GM12878 (cell line): ENCODE measurements at regions not wholly inside any gene's neighbourhood (a gene's known extent, or its start where the extent isn't known, plus 50 kb on each side); places are given as distances from the start of the nearest gene placed in this dataset.
"Not testable (repeated sequence)": the region's sequence is repeated elsewhere in the genome, so short reads cannot be mapped to it uniquely, and the experiment has no call there.

ENCODE experiments used
- ATAC-seq: fragments of 200-7000 bp; cut with Tn5 transposase; 3 replicates; pipeline ENCODE4 v1.9.1; 2020; ENCODE audit warnings: mild to moderate bottlenecking, moderate library complexity
- BruUV-seq: library from RNA; stranded (reverse); fragments of 400-500 nt; replicated peaks from 2 replicates; lab custom pipeline; 2021; lab: Mats Ljungman, UMichigan
- CTCF ChIA-PET: fragments of 300-600 bp; sonication (Branson Sonifier 250); formaldehyde crosslinking; extraction: SDS; loops from one replicate; lab custom pipeline; 2021; ENCODE audit warnings: inconsistent platforms; lab: Yijun Ruan, JAX
- POLR2A ChIA-PET: fragments of 350-600 bp; formaldehyde crosslinking; extraction: SDS; loops from one replicate; lab custom pipeline; 2021; ENCODE audit warnings: inconsistent platforms; lab: Charles Lee
- RAD21 ChIA-PET: fragments of 300-600 bp; sonication (Branson Sonifier 250); formaldehyde crosslinking; loops from one replicate; lab custom pipeline; 2023; ENCODE audit warnings: antibody characterized with exemption; ENCODE audit not compliant: unreplicated experiment; lab: Charles Lee
- SMC1A ChIA-PET: fragments of 300-600 bp; sonication (Branson Sonifier 250); formaldehyde crosslinking; loops from one replicate; lab custom pipeline; 2023; ENCODE audit not compliant: unreplicated experiment, uncharacterized antibody; lab: Charles Lee
- DNase-seq: peaks from one replicate; pipeline ENCODE4 v3.0.0-alpha.2; 2011; ENCODE audit warnings: low read depth, low spot score
- FAIRE-seq: peaks from 3 replicates; lab custom pipeline; 2011; peaks lifted over from hg19 to GRCh38; lab: Jason Lieb, UNC
- H2AFZ ChIP-seq: 2 replicates; pipeline ENCODE4 v1.6.0; 2011; ENCODE audit warnings: low read depth, low read length, control low read depth; ENCODE audit not compliant: control insufficient read depth
- H3K27ac ChIP-seq: 2 replicates; pipeline ENCODE4 v1.5.1; 2011; ENCODE audit warnings: control low read depth; ENCODE audit not compliant: control insufficient read depth, insufficient read depth
- H3K27me3 ChIP-seq, 2 experiments: replicated peaks in 1 of 2; 2 replicates each; pipeline versions ENCODE4 v1.6.0 to v1.6.1; 2011; ENCODE audit warnings: low read length in 1 of 2; ENCODE audit not compliant: control insufficient read depth in 2 of 2, insufficient read depth in 2 of 2
- H3K36me3 ChIP-seq, 2 experiments: 2 replicates each; pipeline ENCODE4 v1.5.1; 2011; ENCODE audit warnings: low read length in 1 of 2; ENCODE audit not compliant: control insufficient read depth in 2 of 2, insufficient read depth in 2 of 2
- H3K4me1 ChIP-seq: 2 replicates; pipeline ENCODE4 v1.6.1; 2011; ENCODE audit warnings: mild to moderate bottlenecking, low read length, moderate library complexity, mixed read lengths; ENCODE audit not compliant: control insufficient read depth, insufficient read depth
- H3K4me2 ChIP-seq: 2 replicates; pipeline ENCODE4 v1.6.0; 2011; ENCODE audit warnings: control low read depth; ENCODE audit not compliant: control insufficient read depth, insufficient read depth
- H3K4me3 ChIP-seq: fragments of 200-600 bp; sonication (generic); 2 replicates; pipeline ENCODE4 v1.5.1; 2016
- H3K79me2 ChIP-seq: 2 replicates; pipeline ENCODE4 v1.6.0; 2011; ENCODE audit warnings: low read length; ENCODE audit not compliant: control insufficient read depth, insufficient read depth
- H3K9ac ChIP-seq: 2 replicates; pipeline ENCODE4 v1.8.0; 2011; ENCODE audit warnings: low read length, control low read depth, mixed read lengths; ENCODE audit not compliant: control insufficient read depth, insufficient read depth
- H3K9me3 ChIP-seq: replicated peaks from 3 replicates; pipeline ENCODE4 v1.5.1; 2011; ENCODE audit warnings: mild to moderate bottlenecking, low read length; ENCODE audit not compliant: control insufficient read depth, insufficient read depth
- H4K20me1 ChIP-seq: 2 replicates; pipeline ENCODE4 v1.6.0; 2011; ENCODE audit not compliant: control insufficient read depth, insufficient read depth
- WGBS: methylation state at CpG from one replicate; pipeline ENCODE4 v1.1.6; 2016; ENCODE audit warnings: low lambda C conversion rate; ENCODE audit not compliant: insufficient replicate concordance, insufficient coverage; ENCODE audit errors: missing lambda C conversion rate; 5-methylcytosine and 5-hydroxymethylcytosine counted together
- in situ Hi-C: fragments of 300-500 bp; cut with MboI; formaldehyde crosslinking; loops from 9 replicates; pipeline ENCODE4 v1.14.3; 2018; ENCODE audit warnings: mixed read lengths
- intact Hi-C: fragments of 100-400 bp; cut with micrococcal nuclease; formaldehyde crosslinking; loops from one replicate; pipeline ENCODE4 v1.14.2; 2022; ENCODE audit not compliant: unreplicated experiment

DNA sequence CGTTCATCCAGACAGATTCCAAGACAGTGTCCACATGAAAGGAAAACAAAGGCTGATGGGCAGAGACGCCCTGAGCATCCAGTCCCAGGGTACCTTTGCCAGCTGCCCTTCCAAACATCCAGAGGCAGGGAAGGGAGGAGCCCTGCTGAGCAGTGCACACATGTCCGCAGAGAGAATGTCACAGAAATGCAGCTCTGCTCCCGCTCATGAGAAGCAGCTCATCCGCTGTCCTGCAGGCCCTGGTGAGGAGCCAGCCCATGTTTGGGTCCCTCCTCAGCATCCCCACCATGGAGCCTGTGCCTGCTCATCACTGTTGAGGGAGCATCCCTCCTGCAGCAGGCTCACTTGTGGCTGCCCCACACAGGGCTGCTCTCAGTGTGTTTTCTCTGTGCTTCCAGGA is 484.7 kb downstream of the GOLGA6L6 start:
- H3K27me3 ChIP-seq, H3K27ac ChIP-seq, RAD21 ChIA-PET, H2AFZ ChIP-seq, POLR2A ChIA-PET, H3K4me1 ChIP-seq, H3K9me3 ChIP-seq, intact Hi-C loops, BruUV-seq, H4K20me1 ChIP-seq, SMC1A ChIA-PET, CTCF ChIA-PET, in situ Hi-C loops, H3K4me2 ChIP-seq, H3K79me2 ChIP-seq, ATAC-seq, DNase-seq, H3K4me3 ChIP-seq, H3K36me3 ChIP-seq, H3K9ac ChIP-seq, FAIRE-seq: not testable (repeated sequence)
- WGBS, result 50% methylated on average over 5 of the region's 5 CpGs

DNA sequence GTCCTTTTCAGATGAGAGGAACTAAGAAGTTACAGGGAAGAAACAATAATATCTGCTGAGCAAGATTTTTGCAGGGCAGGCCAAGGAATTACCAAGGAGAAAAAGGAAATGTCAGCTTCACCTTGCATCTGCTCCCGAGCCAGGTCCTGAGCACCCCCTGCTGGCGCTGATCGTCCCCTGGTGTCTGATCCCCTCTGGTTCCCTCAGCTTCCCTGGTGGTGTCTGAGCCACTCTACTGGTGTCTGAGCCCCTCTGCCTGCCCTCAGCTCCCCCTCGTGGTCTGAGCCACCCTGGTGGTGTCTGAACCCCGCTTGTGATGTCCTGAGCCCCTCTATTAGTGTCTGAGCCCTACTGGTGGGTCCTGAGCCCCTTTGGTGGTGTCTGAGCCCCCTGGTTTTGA is 485.7 kb downstream of the GOLGA6L6 start:
- H3K4me2 ChIP-seq, H3K9me3 ChIP-seq, intact Hi-C loops, H3K27me3 ChIP-seq, H3K79me2 ChIP-seq, ATAC-seq, DNase-seq, H3K9ac ChIP-seq, FAIRE-seq, POLR2A ChIA-PET, BruUV-seq, H2AFZ ChIP-seq, RAD21 ChIA-PET, SMC1A ChIA-PET, H3K27ac ChIP-seq, H3K36me3 ChIP-seq, H4K20me1 ChIP-seq, in situ Hi-C loops, H3K4me1 ChIP-seq, CTCF ChIA-PET, H3K4me3 ChIP-seq: not testable (repeated sequence)
- WGBS, result 12% methylated on average over 3 of the region's 5 CpGs

DNA sequence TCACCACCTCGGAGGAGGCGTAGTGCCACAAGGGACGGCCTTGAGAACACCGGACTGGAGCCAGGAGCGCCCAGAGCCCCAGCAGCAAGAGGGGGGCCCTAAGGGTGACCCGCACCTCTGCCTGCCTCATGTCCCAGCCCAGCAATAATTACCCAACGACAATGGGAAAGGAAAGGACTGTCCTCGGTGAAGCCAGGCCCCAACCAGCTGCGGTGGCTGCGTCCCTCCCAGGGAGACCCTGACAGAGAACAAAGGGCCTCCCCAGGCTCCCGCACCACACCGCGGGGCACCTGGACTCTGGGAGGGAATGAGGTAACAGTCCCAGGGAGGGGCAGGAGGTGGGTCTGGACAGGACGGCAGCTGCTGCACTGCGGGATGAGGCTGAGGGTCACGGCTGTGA is 493.4 kb downstream of the GOLGA6L6 start:
- BruUV-seq, H2AFZ ChIP-seq, CTCF ChIA-PET, H3K27ac ChIP-seq, H3K4me1 ChIP-seq, H3K79me2 ChIP-seq, POLR2A ChIA-PET, RAD21 ChIA-PET, H4K20me1 ChIP-seq, H3K4me2 ChIP-seq, H3K4me3 ChIP-seq, H3K9ac ChIP-seq, in situ Hi-C loops, intact Hi-C loops, ATAC-seq, H3K9me3 ChIP-seq, H3K27me3 ChIP-seq, FAIRE-seq, SMC1A ChIA-PET, DNase-seq, H3K36me3 ChIP-seq: not testable (repeated sequence)
- WGBS, result 56% methylated on average over 12 of the region's 16 CpGs

DNA sequence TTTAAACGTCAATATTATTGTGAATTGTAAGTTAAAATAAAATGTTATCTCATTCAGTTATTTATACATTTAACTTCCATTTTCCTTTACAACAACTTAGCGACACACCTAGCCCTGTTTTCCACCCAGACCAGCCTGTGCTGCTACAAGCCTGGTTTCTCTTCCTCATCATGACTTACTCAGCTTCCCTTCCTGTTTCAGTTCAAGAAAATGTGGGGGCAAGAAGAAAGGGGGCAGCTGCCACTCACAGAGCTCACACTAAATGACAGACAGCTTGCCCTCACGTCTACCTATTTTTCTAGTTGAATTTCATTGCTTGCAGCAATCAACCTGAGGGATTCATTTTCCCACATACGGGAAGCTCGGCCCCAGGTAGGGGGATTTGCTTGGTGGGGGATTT is 496.4 kb downstream of the GOLGA6L6 start:
- CTCF ChIA-PET, H3K9ac ChIP-seq, FAIRE-seq, H3K4me3 ChIP-seq, H3K27ac ChIP-seq, RAD21 ChIA-PET, H3K27me3 ChIP-seq, in situ Hi-C loops, H4K20me1 ChIP-seq, ATAC-seq, SMC1A ChIA-PET, intact Hi-C loops, DNase-seq, H2AFZ ChIP-seq, H3K79me2 ChIP-seq, BruUV-seq, H3K36me3 ChIP-seq, H3K4me2 ChIP-seq, POLR2A ChIA-PET, H3K4me1 ChIP-seq, H3K9me3 ChIP-seq: not testable (repeated sequence)
- no CpG with 5 or more reads among the region's 5 CpGs for WGBS
